Kidney epithelial cell (primary cell): ENCODE measurements at regions not wholly inside any gene's neighbourhood (a gene's known extent, or its start where the extent isn't known, plus 50 kb on each side); places are given as distances from the start of the nearest gene placed in this dataset.

Source experiments
- DNase-seq: peaks from one replicate; pipeline ENCODE4 v3.0.0-alpha.2; 2010; ENCODE audit warnings: low read depth
- H3K27me3 ChIP-seq: 2 replicates; pipeline ENCODE4 v1.6.0; 2011; ENCODE audit warnings: low read length; ENCODE audit not compliant: control insufficient read depth, insufficient read depth
- H3K36me3 ChIP-seq: 2 replicates; pipeline ENCODE4 v1.5.1; 2011; ENCODE audit warnings: low read length; ENCODE audit not compliant: control insufficient read depth, insufficient read depth
- H3K4me3 ChIP-seq: 2 replicates; pipeline ENCODE4 v1.5.1; 2011; ENCODE audit warnings: low read depth, mild to moderate bottlenecking, control low read depth, low read length
- TF ChIP-seq, protein P1 (sequence below): IDR thresholded peaks from 2 replicates; pipeline ENCODE4 v1.5.1; 2011; ENCODE audit warnings: mild to moderate bottlenecking, moderate library complexity, low read length, control low read depth, inconsistent platforms; ENCODE audit not compliant: insufficient read depth, poor library complexity, severe bottlenecking

DNA sequence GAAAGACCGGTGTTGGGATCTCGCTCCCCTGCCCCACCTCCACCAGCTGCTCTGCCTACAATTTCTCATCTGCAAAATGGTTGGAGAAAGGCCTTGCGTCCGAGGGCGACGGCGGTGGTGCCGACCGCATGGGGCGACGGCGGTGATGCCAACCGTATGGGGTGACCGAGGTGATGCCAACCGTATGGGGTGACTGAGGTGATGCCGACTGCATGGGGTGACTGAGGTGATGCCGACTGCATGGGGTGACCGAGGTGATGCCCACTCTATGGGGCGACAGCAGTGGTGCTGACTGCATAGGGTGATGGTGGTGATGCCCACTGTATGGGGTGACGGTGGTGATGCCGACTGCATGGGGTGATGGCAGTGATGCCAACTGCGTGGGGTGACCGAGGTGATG, 171.0 kb downstream of the OLFM1 start:
- no peaks in the 10 kb centered on the region for H3K27me3 ChIP-seq
- no peak overlapping the region for H3K4me3 ChIP-seq
- TF ChIP-seq, protein P1, sequence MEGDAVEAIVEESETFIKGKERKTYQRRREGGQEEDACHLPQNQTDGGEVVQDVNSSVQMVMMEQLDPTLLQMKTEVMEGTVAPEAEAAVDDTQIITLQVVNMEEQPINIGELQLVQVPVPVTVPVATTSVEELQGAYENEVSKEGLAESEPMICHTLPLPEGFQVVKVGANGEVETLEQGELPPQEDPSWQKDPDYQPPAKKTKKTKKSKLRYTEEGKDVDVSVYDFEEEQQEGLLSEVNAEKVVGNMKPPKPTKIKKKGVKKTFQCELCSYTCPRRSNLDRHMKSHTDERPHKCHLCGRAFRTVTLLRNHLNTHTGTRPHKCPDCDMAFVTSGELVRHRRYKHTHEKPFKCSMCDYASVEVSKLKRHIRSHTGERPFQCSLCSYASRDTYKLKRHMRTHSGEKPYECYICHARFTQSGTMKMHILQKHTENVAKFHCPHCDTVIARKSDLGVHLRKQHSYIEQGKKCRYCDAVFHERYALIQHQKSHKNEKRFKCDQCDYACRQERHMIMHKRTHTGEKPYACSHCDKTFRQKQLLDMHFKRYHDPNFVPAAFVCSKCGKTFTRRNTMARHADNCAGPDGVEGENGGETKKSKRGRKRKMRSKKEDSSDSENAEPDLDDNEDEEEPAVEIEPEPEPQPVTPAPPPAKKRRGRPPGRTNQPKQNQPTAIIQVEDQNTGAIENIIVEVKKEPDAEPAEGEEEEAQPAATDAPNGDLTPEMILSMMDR: no peak
- no peaks in the 10 kb centered on the region for H3K36me3 ChIP-seq
- no peak for DNase-seq

DNA sequence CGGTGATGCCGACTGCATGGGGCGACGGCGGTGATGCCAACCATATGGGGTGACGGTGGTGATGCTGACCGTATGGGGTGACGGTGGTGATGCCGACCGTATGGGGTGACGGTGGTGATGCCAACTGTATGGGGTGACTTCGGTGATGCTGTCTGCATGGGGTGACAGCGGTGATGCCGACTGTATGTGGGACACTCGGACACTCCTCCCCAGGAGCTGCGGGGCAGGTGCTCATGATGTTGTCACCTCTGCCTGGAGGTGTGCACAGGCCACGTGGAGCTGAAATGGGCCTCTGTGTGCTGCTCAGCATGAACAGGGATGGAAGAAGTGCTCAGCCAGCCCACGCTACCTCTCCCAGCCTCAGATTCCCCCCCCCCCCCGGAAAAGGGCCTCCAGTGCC, 171.8 kb downstream of the OLFM1 start:
- Histone ChIP-seq H3K36me3 (no peaks in the 10 kb centered on the region), H3K4me3 (no peak overlapping the region), H3K27me3 (no peaks in the 10 kb centered on the region)
- TF ChIP-seq, protein P1: no peak
- no peak for DNase-seq

DNA sequence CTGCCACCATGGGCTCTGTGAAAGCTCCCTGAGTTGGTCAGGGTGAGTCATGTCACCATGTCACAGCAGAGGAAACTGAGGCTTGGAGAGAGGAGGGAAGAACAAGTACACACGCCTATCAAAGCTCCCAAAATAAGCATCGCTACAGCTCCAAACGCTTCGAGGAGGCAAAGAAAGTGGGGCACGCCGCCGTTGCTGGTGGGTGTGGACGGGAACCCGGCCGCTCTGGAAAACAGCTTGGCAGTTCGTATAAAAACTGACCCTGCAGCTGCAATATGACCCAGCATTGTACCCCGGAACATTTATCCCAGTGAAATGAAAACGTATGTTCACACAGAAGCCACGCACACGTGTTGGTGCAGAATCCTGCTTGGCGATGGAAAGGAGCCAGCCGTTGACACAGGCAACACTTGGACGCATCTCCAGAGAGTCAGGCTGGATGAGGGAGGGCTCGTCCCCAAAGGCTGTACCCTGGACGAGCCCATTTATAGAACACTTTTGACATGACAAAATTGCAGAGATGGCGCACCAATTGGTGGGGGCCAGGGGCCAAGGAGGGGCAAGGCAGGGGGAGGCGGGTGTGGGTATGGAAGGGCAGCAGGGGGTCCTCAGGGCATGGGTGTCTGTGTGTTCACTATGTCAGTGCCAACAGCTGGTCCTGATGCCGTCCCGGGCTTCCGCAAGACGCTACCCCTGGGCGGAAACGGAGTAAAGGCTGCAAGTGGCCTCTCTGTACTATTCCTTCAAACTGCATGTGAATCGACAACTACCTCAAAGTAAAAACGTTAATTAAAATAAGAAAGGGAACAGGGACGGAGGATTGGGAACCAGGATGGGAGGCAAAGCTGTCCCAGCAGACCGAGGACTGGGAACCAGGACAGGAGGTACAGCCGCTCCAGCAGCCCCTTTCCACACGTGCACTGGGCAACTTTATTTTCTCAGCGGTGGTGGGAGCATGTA, 173.0 kb downstream of the OLFM1 start:
- no peaks in the 10 kb centered on the region for H3K36me3 ChIP-seq
- no peak for DNase-seq
- H3K27me3 ChIP-seq: no peaks in the 10 kb centered on the region
- no peak overlapping the region for H3K4me3 ChIP-seq
- TF ChIP-seq, protein P1: no peak

DNA sequence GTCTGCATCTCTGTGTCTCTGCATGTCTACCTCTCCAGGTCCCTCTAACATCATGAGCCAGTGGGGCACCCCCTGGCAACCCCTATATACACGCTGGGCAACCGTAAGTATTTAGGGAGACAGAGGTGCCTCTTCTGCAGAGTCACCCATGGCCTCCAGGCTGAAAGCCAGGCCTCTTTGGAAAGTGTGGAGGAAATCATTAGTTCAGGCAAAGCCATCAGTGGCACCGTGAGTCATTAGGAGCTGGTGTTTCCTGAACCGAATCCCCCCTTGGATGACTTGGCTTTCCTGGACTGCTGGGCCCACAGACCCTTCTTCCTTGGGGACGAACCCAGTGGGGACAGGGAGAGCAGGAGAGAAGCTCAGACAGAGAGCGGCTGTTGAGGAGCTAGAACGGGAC, 174.8 kb downstream of the OLFM1 start:
- H3K4me3 ChIP-seq: no peak overlapping the region
- TF ChIP-seq, protein P1: no peak
- no peaks in the 10 kb centered on the region for H3K36me3 ChIP-seq
- no peaks in the 10 kb centered on the region for H3K27me3 ChIP-seq
- no peak for DNase-seq

DNA sequence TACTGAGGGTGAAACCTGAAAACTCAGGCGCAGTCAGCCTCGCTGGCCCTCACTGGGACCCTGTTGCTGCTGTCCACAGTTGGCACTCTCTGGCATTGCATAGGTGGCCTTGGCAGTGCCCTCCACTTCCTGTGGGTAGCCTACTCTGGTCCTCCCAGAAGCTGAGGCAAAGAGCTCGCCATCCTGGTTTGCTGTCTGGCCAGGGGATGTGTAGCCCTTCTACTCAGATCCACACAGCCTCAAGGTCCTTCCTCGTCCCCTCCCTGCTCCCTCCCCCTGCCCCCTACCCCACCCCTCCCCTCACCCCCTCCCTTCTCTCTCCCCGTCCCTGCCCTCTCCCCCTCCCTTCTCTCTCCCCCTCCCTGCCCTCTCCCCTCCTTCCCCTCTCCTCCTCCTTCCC, 176.0 kb downstream of the OLFM1 start:
- TF ChIP-seq, protein P1: no peak
- H3K4me3 ChIP-seq: no peak overlapping the region
- H3K36me3 ChIP-seq: no peaks in the 10 kb centered on the region
- no peak for DNase-seq
- H3K27me3 ChIP-seq: no peaks in the 10 kb centered on the region
